ENCODE measurements at regions not wholly inside any gene's neighbourhood (a gene's known extent, or its start where the extent isn't known, plus 50 kb on each side); places are given as distances from the start of the nearest gene placed in this dataset.

DNA sequence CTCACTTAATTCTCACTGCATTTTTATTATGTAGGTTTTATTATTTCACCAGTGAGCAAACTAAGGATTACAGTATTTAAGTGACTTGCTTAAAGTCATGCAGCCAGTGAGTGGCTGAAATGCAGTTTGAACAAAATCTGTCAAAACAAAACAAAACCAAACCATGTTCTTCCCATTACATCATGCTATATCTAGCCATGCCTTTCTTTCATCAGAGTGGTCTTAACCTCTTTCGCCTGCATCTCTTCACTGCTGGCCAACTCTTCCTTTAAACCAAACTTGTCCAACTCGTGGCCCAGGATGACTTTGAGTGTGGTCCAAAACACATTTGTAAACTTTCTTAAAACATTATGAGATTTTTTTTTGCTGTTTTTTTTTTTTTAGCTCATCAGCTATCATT, 223.2 kb downstream of the PCDH7 start:
- DNase-seq: no peak

DNA sequence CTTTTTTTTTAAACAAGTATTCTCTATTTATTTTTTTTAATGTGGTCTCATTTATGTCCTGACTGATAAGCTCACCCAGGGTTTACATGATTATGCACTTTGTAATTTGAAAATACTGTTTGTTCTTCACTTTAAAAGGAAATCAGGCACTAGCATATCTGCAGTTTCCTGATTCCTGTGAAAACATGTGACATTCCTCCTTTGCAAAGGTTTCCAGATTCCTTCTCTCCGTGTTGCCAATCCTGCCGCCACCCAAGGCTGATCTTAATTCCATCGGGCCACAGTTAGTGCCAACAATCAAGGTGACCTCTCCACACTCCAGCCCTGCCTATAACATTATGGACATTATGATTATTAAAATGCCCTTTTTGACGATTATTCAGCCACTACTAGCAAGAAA, 225.4 kb downstream of the PCDH7 start:
- no peak for DNase-seq

DNA sequence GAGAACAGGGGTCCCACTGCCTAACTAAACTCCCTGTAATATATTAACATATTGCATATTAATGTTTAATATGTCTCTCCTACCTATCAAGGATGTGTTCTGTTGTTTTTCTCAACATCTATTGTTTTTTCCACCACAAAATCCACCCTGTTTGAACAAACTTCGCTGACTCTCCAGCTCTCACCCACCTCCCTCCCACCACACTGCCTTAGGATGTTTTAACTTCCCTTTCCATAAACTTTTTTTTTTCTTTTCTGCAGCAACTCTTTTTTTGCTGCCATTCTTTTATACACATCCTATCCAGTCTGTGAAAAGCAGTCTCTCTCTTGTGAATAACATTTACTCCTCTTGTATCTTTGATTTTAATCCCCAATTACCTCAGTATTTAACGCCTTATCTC, 226.1 kb downstream of the PCDH7 start:
- DNase-seq: no peak

DNA sequence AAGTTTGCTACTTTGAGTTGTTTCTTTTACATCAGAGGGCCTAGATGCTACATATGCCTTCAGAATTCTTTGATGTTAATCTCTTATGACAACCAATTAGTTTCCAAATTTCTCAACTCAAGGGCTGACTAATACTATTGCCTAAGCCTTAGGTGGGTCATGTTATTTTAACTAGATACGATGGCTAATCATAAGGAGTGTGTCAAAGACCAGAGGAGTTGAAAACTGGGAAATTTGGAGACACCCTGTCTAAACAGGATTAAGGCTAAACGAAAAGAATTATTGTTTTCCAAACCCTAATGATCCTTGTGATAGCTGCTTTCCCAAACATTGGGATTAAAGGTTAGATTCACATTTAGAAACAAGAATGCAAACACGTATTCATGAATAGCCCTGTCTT, 228.5 kb downstream of the PCDH7 start:
- DNase-seq: no peak

GRCh38 chr4:30950737-30951136, 230.6 kb downstream of the PCDH7 start:
- DNase-seq: no peak

DNA sequence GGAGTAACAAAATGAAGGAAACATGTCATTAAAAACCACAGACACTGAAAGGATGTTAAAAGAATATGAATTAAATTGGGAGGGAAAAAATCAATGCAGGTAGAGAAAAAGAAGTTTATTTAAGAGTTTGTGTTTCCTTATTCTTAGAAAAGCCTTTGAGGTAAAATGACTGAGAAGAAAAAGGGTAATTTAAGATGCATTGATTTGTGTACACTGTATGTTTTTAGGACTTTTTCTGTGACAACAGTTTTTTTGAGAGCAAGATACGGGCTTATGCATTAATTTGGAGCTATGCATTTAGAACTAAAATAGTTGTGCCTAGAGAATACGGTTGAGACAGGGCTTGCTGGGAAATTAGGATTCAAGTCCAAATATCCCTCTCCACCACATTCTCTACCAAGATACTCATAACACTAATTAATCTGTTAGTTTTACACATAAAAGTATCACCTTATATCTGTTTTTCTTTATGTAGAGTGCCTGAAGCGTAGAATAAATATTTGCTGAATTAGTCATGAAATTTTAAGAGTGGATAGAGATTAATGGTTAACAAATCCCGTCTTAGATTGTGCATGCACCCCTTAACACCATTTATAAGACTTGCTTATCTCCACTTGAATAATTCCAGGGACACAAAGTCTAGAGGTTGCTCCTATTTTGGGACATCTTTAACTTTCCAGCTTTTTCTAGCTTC, 232.5 kb downstream of the PCDH7 start:
- DNase-seq: no peak

DNA sequence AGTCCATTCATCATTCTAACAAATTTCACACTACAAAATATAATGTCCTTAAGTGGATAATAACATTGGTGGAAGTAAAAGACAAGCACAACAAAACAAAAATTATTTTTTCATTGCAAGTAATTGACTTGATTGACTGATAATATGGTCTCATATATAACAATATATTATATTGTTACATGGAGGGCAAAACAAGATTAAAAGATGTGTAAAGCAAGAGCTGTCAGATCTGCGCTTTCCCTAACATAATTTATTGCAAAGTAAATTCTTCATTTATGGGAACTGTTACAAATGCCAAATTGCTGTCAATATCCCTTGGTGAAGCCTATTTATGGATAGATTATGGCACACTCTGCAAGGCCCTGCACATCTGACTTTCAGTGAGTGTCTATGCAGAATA, 233.6 kb downstream of the PCDH7 start:
- no peak for DNase-seq

- no peak for DNase-seq
These were observed 236.7 kb downstream of the PCDH7 start for GRCh38 chr4:30956916-30957315.

DNA sequence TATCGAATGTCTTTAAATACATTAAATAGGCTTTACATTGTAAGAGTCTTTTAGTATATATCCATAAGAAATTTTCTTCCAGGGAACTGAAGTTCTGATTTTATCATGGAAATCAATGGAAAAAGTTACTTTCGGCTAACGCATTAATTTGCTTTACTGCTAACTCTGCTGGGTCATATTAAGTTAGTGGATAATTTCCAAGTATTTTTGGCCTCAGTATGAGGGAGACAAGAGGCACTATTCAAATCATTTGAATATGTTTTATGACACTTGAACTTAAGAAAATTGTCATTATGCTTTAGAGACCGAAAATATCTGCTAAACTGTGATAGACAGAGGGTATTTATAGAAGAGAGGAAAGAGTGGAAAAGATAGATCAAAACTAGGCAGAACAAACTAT, 237.5 kb downstream of the PCDH7 start:
- DNase-seq: no peak

- DNase-seq: no peak
These were observed 239.8 kb downstream of the PCDH7 start for GRCh38 chr4:30959781-30960485.

DNA sequence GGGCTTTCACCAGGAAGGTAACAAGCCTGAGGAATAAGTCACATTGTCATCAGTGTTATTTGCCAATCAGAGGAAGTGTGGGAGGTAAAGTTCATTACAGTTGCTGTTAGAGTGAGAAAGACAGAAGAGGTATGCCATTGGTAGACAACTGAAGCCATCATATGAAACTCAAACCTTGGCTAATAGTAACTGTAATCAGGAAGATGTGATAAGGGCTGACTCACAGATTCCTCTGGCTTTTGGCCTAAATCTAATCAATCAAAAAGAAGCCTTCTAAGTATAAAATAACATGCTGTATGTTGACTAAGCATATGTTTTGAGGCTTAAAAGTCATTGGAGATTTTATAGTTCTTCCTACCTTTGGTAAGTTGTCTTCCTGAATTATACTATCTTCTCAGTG, 242.8 kb downstream of the PCDH7 start:
- no peak for DNase-seq

GRCh38 chr4:30968926-30969325, 248.8 kb downstream of the PCDH7 start:
- no peak for DNase-seq

- DNase-seq: no peak
These were observed 252.4 kb downstream of the PCDH7 start for GRCh38 chr4:30972542-30972941.

GRCh38 chr4:30973993-30974392, 253.8 kb downstream of the PCDH7 start:
- DNase-seq: no peak

- DNase-seq: no peak
These were observed 259.2 kb downstream of the PCDH7 start for GRCh38 chr4:30979402-30979801.

DNA sequence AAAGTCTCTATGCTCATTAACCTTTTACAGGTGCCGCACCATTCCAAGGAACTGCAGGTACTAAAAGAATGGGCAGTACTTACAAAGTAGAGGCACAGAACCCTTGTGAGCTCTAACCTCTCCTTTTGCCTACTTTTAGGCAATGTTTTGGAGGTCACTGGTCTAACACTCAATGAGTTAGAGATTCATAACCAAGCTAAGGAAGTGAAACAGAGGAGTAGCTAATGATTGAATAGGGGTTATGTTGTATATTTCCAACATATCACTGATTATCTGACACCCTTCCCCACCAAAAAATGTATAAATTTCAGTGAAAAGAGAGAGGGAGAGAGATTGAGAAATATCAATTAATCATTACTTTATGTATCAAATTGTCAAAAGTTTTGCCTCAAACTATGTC, 269.3 kb downstream of the PCDH7 start:
- DNase-seq: no peak

DNA sequence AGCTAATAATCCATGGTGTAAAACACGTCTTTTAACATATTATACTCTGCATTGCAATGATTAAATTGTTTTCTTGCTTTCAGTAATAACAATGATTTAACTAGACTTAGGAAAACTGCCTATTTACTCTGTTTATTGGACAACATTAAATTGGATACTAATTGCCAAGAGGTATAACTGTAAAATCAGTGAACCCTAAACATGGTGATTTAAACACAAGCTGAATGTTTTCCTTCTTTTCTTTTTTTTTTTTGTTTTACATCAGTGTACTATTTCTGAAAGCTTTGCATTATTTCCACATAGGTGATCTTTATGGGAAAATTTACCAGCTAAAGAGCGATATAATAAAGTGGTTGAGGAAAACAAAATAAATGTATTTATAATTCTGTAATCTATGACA, 276.7 kb downstream of the PCDH7 start:
- DNase-seq: no peak

- no peak for DNase-seq
These were observed 284.9 kb downstream of the PCDH7 start for GRCh38 chr4:31005037-31005436.

DNA sequence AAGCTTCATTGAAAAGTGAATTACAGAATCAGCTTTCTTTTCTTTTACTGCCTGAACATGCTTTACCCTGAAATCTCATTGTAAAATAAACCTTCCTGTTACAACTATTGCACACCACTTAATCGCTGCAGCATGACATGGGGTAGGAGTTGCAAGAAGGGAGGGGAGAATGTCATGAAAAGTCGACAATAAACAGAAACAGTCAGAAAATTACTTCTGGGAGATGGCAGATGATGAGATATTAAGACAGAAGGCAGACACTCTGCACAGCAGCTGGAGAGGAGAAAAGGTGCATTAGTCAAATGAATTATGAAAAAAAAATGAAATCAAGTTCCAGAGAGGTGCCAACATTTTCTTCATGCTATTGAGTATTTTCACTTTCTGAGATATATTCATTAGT, 287.7 kb downstream of the PCDH7 start:
- DNase-seq: no peak

DNA sequence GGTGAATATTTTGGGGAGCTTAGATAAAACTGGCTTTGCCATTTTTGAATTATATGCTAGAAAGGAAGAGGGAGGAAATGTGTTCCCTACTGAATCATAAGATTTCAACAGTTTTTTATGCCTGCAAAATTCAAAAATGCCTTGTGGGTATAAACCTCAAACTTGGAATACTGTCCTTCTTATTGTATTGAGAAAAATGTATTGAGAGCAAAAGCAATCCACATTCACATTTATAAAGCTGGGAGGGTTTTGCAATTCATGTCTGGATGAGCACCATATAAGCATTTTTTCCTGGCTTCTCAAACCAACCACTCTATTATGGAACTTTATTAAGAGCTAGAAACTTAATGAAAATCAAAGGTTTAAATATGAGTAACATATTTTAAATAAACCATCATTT, 289.8 kb downstream of the PCDH7 start:
- no peak for DNase-seq

- no peak for DNase-seq
These were observed 295.0 kb downstream of the PCDH7 start for GRCh38 chr4:31015123-31015522.

DNA sequence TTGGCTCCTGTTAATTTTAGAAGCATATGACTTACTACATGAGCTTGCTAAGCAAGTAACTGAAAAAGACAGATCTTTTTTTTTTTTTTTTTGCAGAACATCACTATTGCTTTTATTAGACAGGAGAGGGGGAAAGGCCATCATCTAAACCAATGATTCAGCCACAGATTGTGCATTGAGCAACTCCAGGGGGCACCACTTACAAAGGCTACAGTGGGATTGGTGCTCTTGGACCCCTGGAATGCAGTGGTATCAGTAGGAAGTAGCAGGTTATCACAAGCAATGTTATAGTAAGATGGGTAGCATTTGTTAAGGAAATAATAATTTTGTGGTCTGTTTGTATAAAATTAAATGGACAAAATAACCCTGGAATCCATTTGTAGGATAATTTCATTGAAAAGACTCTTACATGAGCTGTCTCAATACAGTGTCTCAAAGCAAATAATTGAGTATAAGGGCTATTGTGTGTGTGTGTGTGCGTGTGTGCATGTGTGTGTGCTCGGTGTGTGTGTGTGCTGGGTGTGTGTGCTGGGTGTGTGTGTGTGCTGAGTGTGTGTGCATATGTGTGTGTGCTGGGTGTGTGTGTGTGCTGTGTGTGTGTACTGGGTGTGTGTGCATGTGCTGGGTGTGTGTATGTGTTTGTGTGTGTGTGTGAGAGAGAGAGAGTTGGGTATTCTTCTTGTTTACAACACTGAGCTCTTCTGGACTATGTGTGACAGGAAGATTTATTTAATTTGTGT, 296.3 kb downstream of the PCDH7 start:
- no peak for DNase-seq

GRCh38 chr4:31020363-31020762, 300.2 kb downstream of the PCDH7 start:
- DNase-seq: no peak

- DNase-seq: no peak
These were observed 300.8 kb downstream of the PCDH7 start for GRCh38 chr4:31021008-31021407.
